ENCODE measurements at regions not wholly inside any gene's neighbourhood (a gene's known extent, or its start where the extent isn't known, plus 50 kb on each side); places are given as distances from the start of the nearest gene placed in this dataset.

- no peaks in the 10 kb centered on the region for H3K9me1 ChIP-seq (replicated peaks; ENCODE audit: control insufficient read depth, extremely low read depth, insufficient read depth, low read length)
- H2AFZ ChIP-seq (ENCODE audit: low read depth, low read length), result no peak overlapping the region
- TF ChIP-seq GATA2 (IDR thresholded peaks at IDR 0.05; ENCODE audit: insufficient read depth, insufficient read length, low read depth, low read length) (no peak), EZH2 (IDR thresholded peaks at IDR 0.05; ENCODE audit: borderline replicate concordance, low read depth, low read length, severe bottlenecking) (no peak), POLR2A (IDR thresholded peaks at IDR 0.05; ENCODE audit: low read depth, low read length) (no peak)
- no peak overlapping the region for H3K4me3 ChIP-seq (replicated peaks in 1 of 3; ENCODE audit: insufficient read depth in 1 of 3, low read depth in 1 of 3, low read length in 3 of 3)
- ChIA-PET CTCF (interaction anchor here (1.5 kb wide), 1 partner anchor 9 kb away, joined by 3 read pairs; no protein-coding TSS in a partner anchor), POLR2A (no interaction called here)
- H3K9me3 ChIP-seq (replicated peaks; ENCODE audit: control insufficient read depth, insufficient read depth, low read length), result no peaks in the 10 kb centered on the region
- no peak overlapping the region for H3K4me2 ChIP-seq (ENCODE audit: insufficient read depth, low read length)
- no peaks in the 10 kb centered on the region for H3K27me3 ChIP-seq (ENCODE audit: control insufficient read depth in 2 of 2, insufficient read depth in 2 of 2, low read length in 2 of 2)
- peaks cover 3% of the 10 kb centered on the region for H4K20me1 ChIP-seq (replicated peaks; ENCODE audit: control insufficient read depth, extremely low read depth, insufficient read depth, low read length)
- dilution Hi-C loops (cut with MboI; ENCODE audit: extremely low pct_ligation_motif_present, low sequenced_read_pairs), result no loop called here
- no peak overlapping the region for H3K9ac ChIP-seq (replicated peaks; ENCODE audit: extremely low read depth, insufficient read depth, low read length)
- H3K36me3 ChIP-seq (ENCODE audit: control insufficient read depth in 2 of 2, extremely low read depth in 1 of 2, insufficient read depth in 2 of 2, low read length in 2 of 2), result no peaks in the 10 kb centered on the region
- intact Hi-C loops (cut with micrococcal nuclease), result no loop called here
- no peak for FAIRE-seq
- no peak for DNase-seq (ENCODE audit: low read depth, low spot score)
- no peak overlapping the region for H3K27ac ChIP-seq (ENCODE audit: insufficient read depth, low read depth, low read length)
- BruUV-seq (replicated peaks), result no TSS peak
- peaks cover 4% of the 10 kb centered on the region for H3K4me1 ChIP-seq (ENCODE audit: control insufficient read depth, extremely low read depth, insufficient read depth, low read length)
- H3K79me2 ChIP-seq (ENCODE audit: control insufficient read depth, insufficient read depth, low read length), result no peaks in the 10 kb centered on the region
Measured at GRCh38 chr14:71384007-71384845, 477.0 kb downstream of the PCNX1 start.

GRCh38 chr14:71387753-71388152 lies 480.5 kb downstream of the PCNX1 start:
- H3K79me2 ChIP-seq (ENCODE audit: control insufficient read depth, insufficient read depth, low read length), result no peaks in the 10 kb centered on the region

More at GRCh38 chr14:71387753-71388152, 480.5 kb downstream of the PCNX1 start:
- Histone ChIP-seq H2AFZ (ENCODE audit: low read depth, low read length) (no peak overlapping the region), H3K9me1 (replicated peaks; ENCODE audit: control insufficient read depth, extremely low read depth, insufficient read depth, low read length) (no peaks in the 10 kb centered on the region), H3K27me3 (ENCODE audit: control insufficient read depth in 2 of 2, insufficient read depth in 2 of 2, low read length in 2 of 2) (no peaks in the 10 kb centered on the region), H3K4me2 (ENCODE audit: insufficient read depth, low read length) (no peak overlapping the region), H3K9ac (replicated peaks; ENCODE audit: extremely low read depth, insufficient read depth, low read length) (no peak overlapping the region), H3K9me3 (replicated peaks; ENCODE audit: control insufficient read depth, insufficient read depth, low read length) (no peaks in the 10 kb centered on the region), H3K4me3 (replicated peaks in 1 of 3; ENCODE audit: insufficient read depth in 1 of 3, low read depth in 1 of 3, low read length in 3 of 3) (no peak overlapping the region), H3K27ac (ENCODE audit: insufficient read depth, low read depth, low read length) (no peak overlapping the region), H4K20me1 (replicated peaks; ENCODE audit: control insufficient read depth, extremely low read depth, insufficient read depth, low read length) (peaks cover 3% of the 10 kb centered on the region), H3K36me3 (ENCODE audit: control insufficient read depth in 2 of 2, extremely low read depth in 1 of 2, insufficient read depth in 2 of 2, low read length in 2 of 2) (no peaks in the 10 kb centered on the region), H3K4me1 (ENCODE audit: control insufficient read depth, extremely low read depth, insufficient read depth, low read length) (peaks cover 4% of the 10 kb centered on the region)
- TF ChIP-seq POLR2AphosphoS5 (IDR thresholded peaks at IDR 0.05; ENCODE audit: insufficient read depth, low read depth, low read length), result no peak
- TF ChIP-seq FOS (IDR thresholded peaks at IDR 0.05; ENCODE audit: borderline replicate concordance, insufficient read depth, low read length), result no peak
- no peak for TF ChIP-seq MAX (IDR thresholded peaks at IDR 0.05; ENCODE audit: insufficient read depth, insufficient read length)
- TF ChIP-seq MYC (IDR thresholded peaks at IDR 0.05; ENCODE audit: low read depth, low read length), result no peak
- TF ChIP-seq EZH2 (IDR thresholded peaks at IDR 0.05; ENCODE audit: borderline replicate concordance, low read depth, low read length, severe bottlenecking), result no peak
- no peak for TF ChIP-seq JUN (IDR thresholded peaks at IDR 0.05; ENCODE audit: borderline replicate concordance, insufficient read depth, insufficient read length, low read depth)
- no peak for TF ChIP-seq GATA2 (IDR thresholded peaks at IDR 0.05; ENCODE audit: insufficient read depth, insufficient read length, low read depth, low read length)
- no peak for TF ChIP-seq POLR2A (IDR thresholded peaks at IDR 0.05; ENCODE audit: low read depth, low read length)
- DNase-seq (ENCODE audit: low read depth, low spot score), result no peak
- FAIRE-seq, result no peak
- CTCF ChIA-PET, result no interaction called here
- dilution Hi-C loops (cut with MboI; ENCODE audit: extremely low pct_ligation_motif_present, low sequenced_read_pairs), result no loop called here
- POLR2A ChIA-PET, result no interaction called here
- intact Hi-C loops (cut with micrococcal nuclease), result no loop called here
- no TSS peak for BruUV-seq (replicated peaks)
